ENCODE measurements at regions not wholly inside any gene's neighbourhood (a gene's known extent, or its start where the extent isn't known, plus 50 kb on each side); places are given as distances from the start of the nearest gene placed in this dataset.
"Not testable (repeated sequence)": the region's sequence is repeated elsewhere in the genome, so short reads cannot be mapped to it uniquely, and the experiment has no call there.

- no peak for DNase-seq
Observed at GRCh38 chr1:212495766-212496494, 63.2 kb downstream of the NENF start.

GRCh38 chr1:212496682-212497081, 64.0 kb downstream of the NENF start:
- DNase-seq: no peak

- DNase-seq: no peak
Observed at GRCh38 chr1:212497553-212497952, 64.8 kb downstream of the NENF start.

GRCh38 chr1:212498283-212499040, 65.7 kb downstream of the NENF start:
- DNase-seq: no peak

- DNase-seq: no peak
Observed at GRCh38 chr1:212500351-212500750, 67.6 kb downstream of the NENF start.

GRCh38 chr1:212500983-212501382, 68.3 kb downstream of the NENF start:
- DNase-seq: no peak

- no peak for DNase-seq
Observed at GRCh38 chr1:212503714-212504113, 71.0 kb downstream of the NENF start.

- DNase-seq: no peak
Observed at GRCh38 chr1:212504171-212504803, 71.6 kb downstream of the NENF start.

- DNase-seq: no peak
Observed at GRCh38 chr1:212506666-212507065, 73.9 kb downstream of the NENF start.

GRCh38 chr1:212507369-212507768, 74.6 kb downstream of the NENF start:
- DNase-seq: no peak

GRCh38 chr1:212512816-212513559, 80.3 kb downstream of the NENF start:
- DNase-seq: no peak

- no peak for DNase-seq
Observed at GRCh38 chr1:212513586-212513985, 80.9 kb downstream of the NENF start.

GRCh38 chr1:212514056-212514614, 81.4 kb downstream of the NENF start:
- peak in 1 of 5 donors; percentile 17 for DNase-seq

- no peak for DNase-seq
Observed at GRCh38 chr1:212514782-212515181, 82.1 kb downstream of the NENF start.

- no peak for DNase-seq
Observed at GRCh38 chr1:212515329-212515760, 82.6 kb downstream of the NENF start.

GRCh38 chr1:212516012-212516411, 83.3 kb downstream of the NENF start:
- not testable (repeated sequence) for DNase-seq

GRCh38 chr1:212518188-212519054, 85.7 kb downstream of the NENF start:
- no peak for DNase-seq

- DNase-seq: no peak
Observed at GRCh38 chr1:212519131-212519530, 86.4 kb downstream of the NENF start.

GRCh38 chr1:212520299-212520698, 87.6 kb downstream of the NENF start:
- DNase-seq: no peak

- no peak for DNase-seq
Observed at GRCh38 chr1:212520746-212521145, 87.8 kb upstream of the ATF3 start.

- no peak for DNase-seq
Observed at GRCh38 chr1:212525479-212526110, 83.0 kb upstream of the ATF3 start.

Data from T-helper 1 cell (primary cell).